ENCODE measurements at regions not wholly inside any gene's neighbourhood (a gene's known extent, or its start where the extent isn't known, plus 50 kb on each side); places are given as distances from the start of the nearest gene placed in this dataset.

DNA sequence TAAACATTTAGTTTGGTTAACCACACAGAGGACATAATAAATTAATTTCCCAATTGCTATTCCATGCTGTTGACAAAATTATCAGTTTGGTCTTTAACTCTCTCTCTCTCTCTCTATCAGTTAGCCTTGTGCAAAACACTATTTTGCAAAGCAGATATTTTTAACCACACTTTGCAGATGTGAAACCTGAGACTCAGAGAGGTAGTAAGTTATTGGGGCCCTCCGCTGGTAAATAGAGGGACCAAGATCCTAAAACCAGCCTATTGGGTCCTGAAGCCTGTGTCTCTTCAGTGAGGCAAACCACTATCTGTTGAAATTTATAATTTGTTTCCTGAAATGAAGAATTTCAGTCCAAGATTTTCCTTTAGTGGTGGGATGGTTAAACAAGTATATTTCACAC, 231.0 kb downstream of the SOD2 start:
- TF ChIP-seq, protein P1, sequence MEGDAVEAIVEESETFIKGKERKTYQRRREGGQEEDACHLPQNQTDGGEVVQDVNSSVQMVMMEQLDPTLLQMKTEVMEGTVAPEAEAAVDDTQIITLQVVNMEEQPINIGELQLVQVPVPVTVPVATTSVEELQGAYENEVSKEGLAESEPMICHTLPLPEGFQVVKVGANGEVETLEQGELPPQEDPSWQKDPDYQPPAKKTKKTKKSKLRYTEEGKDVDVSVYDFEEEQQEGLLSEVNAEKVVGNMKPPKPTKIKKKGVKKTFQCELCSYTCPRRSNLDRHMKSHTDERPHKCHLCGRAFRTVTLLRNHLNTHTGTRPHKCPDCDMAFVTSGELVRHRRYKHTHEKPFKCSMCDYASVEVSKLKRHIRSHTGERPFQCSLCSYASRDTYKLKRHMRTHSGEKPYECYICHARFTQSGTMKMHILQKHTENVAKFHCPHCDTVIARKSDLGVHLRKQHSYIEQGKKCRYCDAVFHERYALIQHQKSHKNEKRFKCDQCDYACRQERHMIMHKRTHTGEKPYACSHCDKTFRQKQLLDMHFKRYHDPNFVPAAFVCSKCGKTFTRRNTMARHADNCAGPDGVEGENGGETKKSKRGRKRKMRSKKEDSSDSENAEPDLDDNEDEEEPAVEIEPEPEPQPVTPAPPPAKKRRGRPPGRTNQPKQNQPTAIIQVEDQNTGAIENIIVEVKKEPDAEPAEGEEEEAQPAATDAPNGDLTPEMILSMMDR (IDR thresholded peaks at IDR 0.05): no peak
- no peak for TF ChIP-seq POLR2A (IDR thresholded peaks at IDR 0.05)

Data from tibial nerve (tissue), 3 donors.